Stimulated activated CD8-positive, alpha-beta memory T cell treated with anti-CD3 and anti-CD28 coated beads, Interleukin-15, amount 100 ng/mL, for 48 hours (primary cell): ENCODE measurements at regions not wholly inside any gene's neighbourhood (a gene's known extent, or its start where the extent isn't known, plus 50 kb on each side); places are given as distances from the start of the nearest gene placed in this dataset.
"Not testable (repeated sequence)": the region's sequence is repeated elsewhere in the genome, so short reads cannot be mapped to it uniquely, and the experiment has no call there.

ENCODE experiments used
- DNase-seq, 2 donors: peaks; one replicate each; pipeline ENCODE4 v3.0.0-alpha.2; 2020; ENCODE audit warnings: low read depth in 2 of 2

DNA sequence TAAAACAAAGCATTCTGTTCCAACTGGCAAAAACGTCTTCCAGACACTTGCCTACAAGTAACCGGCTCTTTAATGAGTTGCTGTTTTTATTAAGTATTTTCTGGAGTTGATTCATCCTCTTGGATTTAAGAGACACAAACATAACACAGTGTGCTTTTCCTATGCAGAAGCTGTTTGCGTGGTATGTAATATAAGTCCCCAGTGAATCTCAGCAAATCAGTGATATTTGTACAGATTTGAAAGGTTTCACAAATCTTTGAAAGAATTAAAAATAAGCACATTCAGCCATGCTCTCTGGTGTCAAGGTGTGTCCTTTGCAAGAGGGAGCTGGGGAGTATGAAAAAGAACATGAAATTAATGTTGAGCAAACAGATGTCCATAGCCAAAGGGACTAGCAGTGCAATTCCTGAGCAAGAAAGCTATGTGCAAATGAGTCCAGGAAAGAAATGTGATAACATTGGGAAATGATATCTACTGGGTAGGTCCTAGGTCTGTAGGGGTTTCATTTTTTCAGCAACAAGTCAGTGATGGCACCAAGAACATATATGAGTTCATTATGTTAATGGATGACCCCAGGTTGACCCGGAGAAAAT lies 170.1 kb upstream of the PHACTR1 start:
- DNase-seq: no peak

DNA sequence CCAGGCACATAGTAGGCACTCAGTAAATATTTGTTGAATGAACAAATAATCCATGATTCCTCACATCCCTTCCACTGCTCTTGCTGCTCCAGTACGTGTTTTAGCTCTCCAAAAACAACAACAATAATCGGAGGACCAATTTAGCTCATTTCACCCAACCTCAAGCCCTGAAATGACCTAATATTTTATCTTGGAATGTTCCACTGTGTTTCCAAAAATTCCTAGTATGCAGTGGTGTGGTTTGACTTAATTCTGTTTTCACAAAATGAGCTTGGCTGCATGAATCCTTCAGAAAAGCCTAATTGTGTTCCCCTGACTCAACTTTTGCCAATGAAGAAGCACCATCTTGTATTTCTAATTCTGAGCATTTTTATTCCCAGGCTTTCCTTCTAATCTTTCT lies 168.0 kb upstream of the PHACTR1 start:
- DNase-seq: no peak

DNA sequence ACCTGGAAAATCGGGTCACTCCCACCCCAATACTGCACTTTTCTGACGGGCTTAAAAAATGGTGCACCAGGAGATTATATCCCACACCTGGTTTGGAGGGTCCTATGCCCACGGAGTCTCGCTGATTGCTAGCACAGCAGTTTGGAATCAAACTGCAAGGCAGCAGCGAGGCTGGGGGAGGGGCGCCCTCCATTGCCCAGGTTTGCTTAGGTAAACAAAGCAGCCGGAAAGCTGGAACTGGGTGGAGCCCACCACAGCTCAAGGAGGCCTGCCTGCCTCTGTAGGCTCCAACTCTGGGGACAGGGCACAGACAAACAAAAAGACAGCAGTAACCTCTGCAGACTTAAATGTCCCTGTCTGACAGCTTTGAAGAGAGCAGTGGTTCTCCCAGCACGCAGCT lies 167.1 kb upstream of the PHACTR1 start:
- DNase-seq: not testable (repeated sequence)

DNA sequence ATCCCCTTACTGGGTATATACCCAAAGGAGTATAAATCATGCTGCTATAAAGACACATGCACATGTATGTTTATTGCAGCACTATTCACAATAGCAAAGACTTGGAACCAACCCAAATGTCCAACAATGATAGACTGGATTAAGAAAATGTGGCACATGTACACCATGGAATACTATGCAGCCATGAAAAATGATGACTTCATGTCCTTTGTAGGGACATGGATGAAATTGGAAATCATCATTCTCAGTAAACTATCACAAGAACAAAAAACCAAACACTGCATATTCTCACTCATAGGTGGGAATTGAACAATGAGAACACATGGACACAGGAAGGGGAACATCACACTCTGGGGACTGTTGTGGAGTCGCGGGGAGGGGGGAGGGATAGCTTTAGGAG lies 161.7 kb upstream of the PHACTR1 start:
- DNase-seq: not testable (repeated sequence)

DNA sequence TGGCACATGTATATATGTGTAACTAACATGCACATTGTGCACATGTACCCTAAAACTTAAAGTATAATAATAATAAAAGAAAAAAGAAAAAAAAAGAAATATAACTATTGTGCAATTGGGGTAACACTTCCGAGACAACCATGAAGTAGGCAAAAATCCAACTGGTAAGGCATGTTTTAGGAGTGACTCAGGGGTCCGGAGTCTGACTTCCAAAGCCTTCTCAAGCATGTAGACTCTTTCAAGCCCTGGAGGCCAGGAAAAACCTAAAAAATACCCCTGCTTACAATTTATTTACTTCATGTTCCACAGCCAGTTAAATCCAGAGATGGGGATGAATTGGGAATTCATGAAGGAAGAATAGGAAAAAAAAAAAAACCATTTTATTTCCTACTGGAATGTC lies 161.3 kb upstream of the PHACTR1 start:
- DNase-seq: no peak

DNA sequence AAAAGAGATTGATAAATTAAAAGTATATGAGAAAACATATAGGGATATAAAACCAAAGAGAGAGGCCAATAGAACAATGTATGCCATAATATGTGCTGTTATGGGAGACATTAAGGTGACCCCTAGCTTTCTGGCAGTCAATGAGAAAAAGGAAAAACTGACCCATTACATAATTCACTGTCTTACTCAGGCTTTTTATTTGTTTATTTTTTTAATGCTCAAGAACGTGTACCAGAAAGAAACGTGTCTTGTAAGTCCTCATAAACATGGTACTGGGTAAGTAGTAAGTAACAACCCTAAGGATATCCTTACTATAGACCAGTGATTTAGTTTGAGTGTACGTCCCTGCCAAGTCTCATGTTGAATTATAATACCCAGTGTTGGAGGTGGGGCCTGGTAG lies 160.8 kb upstream of the PHACTR1 start:
- no peak for DNase-seq

DNA sequence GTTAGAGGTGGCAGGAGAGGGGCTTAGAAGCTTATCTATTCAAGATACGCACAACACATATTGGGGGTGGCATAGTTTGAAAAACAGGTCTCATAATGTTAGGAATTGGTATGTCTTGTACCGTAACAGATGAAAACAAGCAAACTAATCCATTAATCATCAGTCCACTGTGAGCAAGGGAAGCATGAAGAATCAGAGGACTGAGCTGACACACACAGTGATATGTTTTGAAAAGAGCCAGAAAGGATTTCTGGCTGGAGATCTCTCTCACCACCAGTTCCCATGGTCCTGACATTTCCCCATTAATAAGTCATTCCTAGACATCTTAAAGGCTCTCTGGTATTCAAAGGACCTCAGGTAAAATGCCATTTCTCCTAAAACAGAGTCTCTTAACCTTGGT lies 158.8 kb upstream of the PHACTR1 start:
- DNase-seq: no peak

DNA sequence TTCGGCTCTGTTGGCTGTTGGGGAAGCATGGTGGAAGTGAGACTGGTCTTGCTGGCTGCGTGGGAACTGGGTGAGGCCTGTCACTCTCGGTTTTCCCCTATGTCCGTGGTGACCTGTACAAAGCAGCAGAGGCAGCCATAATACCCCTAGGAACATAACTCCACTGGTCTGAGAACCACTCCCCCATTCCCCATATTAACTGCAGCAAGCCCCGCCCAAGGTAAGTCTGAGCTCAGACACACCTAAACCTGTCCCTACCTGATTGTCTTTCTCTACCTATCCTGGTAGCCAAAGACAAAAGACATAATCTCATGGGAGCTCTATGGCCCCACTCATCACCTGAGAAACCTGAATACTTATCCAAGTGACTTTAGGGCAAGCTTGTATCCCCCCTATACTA lies 156.3 kb upstream of the PHACTR1 start:
- DNase-seq: no peak

DNA sequence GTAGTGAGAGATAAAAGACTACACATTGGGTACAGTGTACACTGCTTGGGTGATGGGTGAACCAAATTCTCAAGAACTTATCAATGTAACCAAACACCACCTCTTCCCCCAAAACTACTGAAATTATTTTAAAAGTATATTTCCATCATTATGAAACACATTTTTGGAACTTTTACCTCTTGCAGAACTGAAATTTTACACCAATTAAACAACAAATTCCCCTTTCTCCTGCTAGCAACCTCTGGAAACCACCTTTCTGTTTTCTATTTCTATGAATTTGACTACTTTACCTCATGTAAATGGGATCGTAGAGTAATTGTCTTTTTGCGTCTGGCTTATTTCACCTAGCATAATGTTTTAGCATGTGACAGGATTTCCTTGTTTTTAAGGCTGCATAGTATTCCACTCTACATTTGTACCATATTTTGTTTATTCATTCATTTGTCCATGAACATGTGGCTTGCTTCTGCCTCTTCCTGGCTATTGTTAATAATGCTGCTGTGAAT lies 149.9 kb upstream of the PHACTR1 start:
- no peak for DNase-seq

DNA sequence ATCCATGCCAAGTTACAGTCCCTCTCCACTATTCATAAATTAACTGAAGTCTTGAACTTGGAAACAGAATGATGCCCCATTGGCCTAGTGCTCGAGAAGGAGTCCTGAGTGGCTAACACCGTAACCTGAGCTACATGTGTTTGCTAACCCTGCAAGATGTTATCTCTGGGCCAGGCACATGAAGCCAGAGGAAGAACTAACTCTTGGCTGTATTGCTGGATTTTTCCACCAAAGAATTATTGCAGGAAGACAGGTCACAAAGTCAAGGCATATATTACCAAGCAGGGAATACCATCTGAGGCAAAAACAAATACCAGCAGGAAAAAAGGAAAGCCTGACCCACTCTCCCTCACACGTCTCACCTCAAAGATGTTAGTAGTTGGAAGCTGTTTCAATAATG lies 148.9 kb upstream of the PHACTR1 start:
- no peak for DNase-seq

DNA sequence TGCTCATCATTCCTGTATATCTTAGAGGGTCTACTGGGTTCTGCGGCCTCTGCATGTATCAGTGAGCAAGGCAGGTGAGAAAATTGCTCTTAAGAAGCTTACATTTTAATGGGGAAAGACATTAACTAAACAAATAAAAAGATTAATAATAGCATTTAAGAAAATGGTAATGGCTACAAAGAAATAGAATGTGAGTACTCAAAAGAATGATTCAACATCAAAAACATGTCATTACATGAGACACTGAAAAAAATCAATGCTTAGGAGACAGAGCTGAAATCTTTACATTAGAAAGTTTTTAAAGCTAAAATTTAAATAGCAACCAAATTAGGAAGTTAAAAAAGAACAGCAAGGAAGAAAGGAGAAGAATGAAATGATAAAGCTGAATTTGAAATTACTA lies 146.9 kb upstream of the PHACTR1 start:
- no peak for DNase-seq

DNA sequence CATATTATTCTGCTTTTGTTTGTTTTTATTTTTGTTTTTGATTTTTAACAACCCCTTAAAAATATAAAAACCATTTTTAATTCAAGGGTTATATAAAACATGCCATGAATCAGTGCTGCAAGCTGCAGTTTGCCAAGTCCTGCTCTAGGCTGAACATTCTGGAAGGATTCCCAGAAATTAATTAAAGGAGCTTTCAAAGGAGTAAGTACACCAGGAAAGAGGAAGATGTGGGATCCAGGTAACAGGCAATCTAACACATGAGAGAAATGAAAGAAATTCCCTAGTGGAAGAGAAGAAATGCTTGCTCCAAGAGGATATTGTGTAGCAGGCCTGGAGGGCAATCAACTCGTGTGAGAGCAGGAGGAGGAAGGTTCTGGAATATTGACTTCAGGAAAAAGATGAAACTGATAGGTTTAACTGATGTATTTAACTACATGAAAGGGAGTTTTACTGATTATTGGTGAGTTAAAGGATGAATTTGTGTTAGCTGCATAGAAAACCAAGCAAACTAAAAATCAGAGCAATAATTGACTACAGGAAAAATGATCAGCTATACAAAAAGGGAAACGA lies 146.0 kb upstream of the PHACTR1 start:
- DNase-seq: no peak

DNA sequence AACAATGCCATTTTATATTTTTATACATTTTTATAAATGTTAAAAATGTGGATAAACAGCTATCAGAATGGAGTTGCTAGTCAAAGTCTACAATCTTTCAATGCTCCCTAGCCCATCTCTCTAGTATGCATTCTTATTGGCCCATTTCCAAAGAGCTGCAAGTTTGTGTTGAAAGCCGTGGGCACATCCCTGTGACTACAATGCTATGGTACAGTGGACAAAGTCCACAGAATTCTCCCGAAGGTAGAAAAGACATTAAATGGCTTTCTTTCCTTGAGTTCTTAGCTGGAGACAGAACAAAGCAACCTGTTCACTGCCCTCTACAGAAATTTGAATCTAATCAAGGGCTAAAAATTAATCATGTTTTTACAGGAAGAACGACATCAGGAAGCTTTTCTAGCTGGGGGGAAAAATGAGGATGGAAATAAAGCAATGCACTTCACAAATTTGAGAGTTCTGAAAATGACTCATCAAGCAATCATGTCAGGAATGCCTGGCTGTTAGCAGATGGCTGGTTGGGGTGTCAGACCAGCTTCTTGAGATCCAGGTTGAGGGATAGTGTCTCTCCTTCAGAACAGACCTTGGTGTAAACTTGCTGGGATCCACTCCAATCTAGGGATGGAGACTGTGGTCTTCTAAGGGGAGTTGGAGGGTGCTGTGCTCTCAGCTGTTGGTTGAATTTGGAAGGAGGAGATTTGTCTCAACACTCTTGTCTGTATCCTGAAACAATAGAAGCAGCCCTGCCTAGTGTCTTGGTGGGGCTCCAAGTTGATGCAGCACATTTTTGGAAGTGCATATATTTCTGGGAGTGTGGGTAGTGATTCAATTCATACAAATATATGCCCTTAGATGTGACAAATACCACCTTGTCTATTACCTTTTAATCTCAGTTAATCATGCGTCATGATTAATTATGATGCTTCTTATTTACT lies 143.4 kb upstream of the PHACTR1 start:
- no peak for DNase-seq

DNA sequence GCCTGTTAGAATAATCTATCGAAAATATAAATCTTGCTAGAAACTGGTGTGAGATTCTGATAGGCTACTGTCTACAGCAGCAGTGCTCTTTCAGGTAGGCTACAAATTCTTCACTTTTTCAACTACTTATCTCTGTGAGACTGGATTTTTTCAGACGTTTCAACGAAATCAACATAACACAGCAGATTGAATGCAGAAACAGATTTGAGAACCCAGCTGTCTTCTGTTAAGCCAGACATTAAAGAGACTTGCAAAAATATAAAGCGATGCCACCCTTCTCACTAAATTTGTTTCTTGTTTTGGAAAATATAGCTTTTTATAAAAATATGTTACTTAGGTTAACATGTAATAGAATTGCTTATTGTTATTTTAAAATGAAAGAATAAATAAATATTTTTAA lies 140.6 kb upstream of the PHACTR1 start:
- no peak for DNase-seq

DNA sequence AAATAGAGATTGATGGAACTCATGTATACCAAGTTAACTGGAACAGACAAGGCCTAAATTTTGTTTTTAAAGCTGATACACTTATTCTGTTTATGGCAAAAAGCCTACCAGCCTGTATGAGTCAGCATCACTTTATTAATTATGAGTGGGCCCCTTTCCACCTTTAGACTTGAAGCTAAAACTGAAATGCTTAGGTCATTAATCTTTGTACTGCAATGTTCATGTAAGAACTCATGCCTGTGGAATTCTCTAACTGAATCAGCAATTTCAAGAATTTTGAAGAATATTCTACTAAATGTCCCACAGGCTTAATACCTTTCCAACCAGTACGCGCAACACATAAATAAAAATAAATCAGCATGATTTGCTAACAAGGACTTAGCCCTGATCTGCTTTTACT lies 140.2 kb upstream of the PHACTR1 start:
- DNase-seq: no peak

DNA sequence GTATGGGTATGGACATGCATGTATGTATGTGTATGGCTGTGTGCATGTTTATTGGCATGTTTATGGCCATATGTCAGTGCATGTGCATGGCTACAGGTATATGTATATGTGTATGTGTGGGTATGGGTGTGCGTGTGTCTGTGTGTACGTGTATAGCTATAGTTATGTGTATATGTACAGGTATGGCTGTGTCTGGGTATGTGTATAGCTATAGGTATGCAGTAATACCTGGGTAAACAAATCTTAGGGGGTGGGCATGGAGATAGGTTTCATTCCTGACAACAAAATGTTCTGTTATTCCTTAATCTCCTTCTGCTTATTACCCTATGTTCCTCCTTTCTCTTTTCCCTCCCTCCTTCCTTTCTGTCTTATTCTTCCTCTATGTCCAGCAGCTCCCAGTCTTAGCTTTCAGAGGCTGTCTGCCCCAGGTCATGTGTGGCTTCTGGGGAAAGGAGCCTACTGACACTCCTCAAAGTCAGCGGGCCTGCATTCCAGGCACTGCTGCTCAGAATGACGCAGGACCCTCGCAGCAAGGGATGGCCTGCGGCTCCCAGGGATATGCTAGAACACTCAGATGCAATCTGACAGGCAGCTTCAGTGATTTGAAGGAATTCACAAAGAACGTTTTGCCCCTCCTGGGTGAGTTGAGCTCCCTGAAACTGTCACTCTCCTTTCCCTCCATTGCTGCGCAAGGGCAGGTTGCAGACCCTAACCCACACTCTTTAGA lies 139.3 kb upstream of the PHACTR1 start:
- DNase-seq: no peak

DNA sequence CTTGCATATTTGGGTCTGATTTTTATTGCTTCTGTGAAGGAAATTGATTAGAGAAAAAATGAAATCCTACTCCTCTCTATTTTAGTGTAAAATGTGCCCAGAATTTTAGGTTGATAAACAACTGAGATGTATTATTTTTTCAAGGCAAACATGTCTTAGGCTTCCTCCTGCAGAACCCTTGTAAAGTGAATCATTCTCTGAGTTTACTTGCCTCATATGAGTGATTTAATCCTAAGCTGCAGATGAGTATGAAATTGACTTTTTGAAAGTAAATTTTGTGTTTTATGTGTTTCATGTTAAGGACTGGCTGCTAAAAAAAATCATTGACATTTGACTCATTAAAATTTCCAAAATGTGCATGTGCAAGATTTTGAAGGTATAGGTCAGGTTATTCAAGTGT lies 138.5 kb upstream of the PHACTR1 start:
- DNase-seq: no peak

DNA sequence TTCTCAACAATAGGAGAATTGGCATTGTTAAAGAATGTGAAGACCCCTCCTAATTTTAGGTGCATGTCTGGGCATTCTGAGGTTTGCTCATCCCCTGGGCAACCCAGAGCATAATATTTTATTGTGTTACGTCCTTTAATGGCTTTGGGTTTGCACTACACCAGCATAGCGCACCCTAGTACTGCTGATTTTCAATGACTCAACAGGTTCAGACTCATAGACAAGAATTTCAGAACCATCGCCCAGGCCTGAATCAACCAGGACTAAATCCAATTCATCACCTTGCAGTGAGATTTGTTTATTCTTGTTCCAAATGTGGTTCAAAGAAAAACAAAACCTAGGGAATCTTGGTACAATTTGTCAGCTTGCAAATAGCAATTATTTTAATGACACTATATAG lies 137.8 kb upstream of the PHACTR1 start:
- no peak for DNase-seq

DNA sequence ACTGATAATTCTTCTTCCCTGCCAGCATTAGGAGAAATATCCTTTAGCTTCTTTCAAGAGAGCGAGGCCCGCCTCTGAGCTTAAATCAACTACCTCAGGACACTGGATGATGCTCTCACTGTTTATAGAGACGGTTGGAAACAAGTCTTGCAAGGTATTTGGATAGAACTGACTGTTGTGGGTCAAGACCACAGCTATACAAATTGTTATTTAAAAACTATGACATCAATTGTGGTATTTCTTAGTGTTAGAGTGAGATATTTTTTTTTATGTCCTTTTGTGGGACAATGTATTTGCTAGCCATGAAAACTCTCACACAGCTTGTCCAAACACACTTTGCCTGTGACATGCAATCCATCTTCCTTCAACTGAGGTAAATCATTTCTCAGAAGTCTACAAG lies 136.3 kb upstream of the PHACTR1 start:
- DNase-seq: no peak

DNA sequence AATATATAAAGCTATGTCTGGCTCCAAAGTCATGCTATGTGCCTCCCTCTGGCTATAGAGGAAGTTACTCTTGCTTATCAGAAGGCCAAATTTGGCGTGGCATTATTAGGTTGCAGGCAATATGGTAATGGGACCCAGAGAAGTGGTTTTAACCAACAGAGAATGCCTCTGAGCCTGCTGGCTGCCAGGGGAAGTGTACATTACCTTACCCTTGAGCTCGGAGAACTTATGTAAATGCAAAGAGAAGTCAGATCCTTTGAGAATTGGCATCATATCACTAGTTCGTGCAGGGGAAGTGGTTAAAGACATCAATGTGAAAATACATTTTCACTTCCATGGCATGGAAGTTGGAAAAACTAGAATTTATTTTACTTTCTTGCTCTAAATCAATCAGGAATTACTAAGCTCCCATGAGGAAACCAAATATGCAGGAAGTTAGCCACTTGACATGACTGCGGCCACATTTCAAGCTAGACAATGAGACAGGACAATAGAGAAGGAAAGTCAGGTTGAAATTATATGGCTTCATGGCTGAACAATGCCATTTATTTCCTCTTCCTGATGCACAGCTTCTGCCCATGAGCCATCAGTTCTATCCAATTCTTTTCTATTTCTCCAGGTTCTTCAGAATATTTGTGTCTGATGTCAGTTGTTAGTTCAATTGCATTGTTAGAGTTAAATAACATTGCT lies 134.0 kb upstream of the PHACTR1 start:
- no peak for DNase-seq

DNA sequence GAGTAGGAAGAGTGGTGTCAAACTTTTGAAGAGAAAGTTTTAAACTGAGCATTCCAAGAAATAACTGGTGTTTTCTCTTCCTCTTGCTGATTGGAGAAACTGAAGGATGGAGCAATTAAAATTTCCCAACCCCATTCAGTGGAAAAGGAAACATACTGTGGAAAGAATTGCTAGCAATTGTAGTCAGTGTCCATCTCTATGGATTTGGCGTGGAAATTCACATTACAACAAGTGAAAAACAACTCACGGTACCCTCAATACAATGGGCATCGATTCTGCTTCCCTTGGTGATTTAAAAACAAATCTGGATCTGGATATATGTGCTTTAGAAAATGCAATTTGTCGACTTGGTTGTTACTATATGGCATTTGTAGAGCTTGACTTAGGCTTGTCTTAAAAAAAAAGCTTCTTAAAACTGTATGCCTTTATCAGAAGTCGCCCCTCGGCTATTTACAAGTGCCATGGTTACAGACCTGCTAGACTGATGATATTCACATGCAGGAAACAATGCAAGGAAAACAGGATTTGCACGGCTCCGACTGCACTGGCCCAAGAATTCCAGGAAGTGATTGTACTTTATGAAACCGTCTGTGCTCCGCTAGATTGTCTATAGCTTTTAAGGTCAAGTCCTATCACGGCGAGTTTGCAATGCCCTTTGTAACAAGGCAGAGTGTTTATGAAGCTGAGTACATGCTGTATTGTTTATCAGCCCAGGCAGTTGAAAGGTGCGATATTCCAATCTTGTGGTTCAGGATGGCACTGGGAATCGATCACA lies 131.7 kb upstream of the PHACTR1 start:
- DNase-seq: no peak
